Activated CD4-positive, alpha-beta T cell treated with anti-CD3 and anti-CD28 coated beads, Interleukin-2, amount 50 U/mL, for 48 hours (primary cell): ENCODE measurements at regions not wholly inside any gene's neighbourhood (a gene's known extent, or its start where the extent isn't known, plus 50 kb on each side); places are given as distances from the start of the nearest gene placed in this dataset.

Experiments
- DNase-seq, 2 experiments: peaks; one replicate each; pipeline ENCODE4 v3.0.0-alpha.2; 2020

DNA sequence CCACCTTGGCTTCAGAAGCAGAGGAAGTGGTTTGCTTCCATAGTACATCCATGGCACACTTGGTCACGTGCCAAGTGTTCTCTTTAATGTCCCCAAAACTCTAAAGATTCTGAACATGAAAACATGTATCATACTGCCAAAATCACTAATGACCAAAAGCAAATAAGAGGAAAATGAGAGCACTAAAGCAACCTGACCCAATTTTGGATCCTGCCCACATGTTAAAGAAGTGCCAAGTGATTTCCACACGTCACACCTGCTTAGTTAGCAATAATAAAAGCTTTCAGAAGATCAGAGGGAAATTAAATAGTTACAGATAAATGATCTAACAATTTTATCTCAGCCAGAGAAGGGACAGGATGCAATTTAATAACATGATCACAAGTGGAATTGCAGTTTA, 1170.0 kb downstream of the XPNPEP1 start:
- DNase-seq = no peak

DNA sequence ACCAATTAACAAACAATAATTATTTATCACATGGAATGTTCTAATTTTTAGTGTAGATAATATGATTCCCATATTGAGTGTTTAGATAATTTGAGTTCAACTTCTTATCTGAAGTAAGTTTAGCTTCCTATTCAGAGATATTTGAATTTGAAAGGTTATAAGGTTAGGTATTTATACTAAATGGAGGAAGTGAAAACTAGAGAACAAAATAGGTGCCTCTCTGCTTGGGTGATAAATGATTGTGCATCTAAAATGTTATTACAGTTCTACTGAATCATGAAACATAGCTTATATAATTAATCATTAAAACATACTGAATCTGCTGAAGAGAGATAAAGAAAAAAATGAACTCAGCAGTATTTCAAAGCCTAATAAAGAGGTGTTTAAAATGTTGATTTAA, 1174.3 kb downstream of the XPNPEP1 start:
- DNase-seq = no peak

DNA sequence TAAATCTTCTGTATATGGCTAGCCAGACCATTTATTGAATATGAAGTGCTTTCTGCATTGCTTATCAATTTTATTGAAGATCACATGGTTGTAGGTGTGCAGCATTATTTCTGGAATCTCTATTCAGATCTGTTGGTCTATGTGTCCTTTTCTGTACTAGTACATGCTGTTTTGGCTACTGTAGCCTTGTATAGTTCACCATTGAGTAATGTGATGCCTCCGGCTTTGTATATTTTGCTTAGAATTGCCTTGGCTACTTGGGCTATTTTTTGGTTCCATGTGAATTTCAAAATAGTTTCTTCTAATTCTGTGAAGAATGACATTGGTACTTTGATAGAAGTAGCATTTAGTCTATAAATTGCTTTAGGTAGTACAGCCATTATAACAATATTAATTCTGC, 1187.2 kb downstream of the XPNPEP1 start:
- DNase-seq = no peak

DNA sequence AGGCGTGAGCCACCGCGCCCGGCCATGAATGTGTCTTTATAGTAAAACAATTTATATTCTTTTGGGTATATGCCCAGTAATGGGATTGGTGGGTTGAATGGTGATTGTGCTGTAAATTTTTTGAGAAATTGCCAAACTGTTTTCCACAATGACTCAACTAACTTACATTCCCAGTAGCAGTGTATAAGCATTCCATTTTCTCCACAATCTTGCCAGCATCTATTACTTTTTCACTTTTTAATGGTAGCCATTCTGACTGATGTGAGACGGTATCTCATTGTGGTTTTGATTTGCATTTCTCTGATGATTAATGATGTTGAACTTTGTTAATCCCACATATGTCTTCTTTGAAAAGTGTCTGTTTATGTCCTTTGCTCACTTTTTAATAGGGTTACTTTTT, 1187.9 kb downstream of the XPNPEP1 start:
- no peak for DNase-seq

DNA sequence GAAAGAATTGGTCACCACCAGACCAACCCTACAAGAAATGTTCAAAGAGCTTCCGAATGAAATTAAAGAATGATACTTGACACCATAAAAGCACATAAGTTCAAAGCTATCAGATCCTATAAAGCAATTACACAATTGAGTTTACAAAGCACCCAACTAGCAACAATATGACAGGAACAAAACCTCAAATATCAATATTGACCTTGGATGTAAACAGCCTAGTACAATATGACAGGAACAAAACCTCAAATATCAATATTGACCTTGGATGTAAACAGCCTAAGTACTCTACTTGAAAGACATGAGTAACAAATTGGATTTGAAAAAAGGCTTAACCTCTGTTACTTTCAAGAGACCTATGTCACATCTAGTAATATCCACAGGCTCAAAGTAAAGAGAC, 1201.4 kb downstream of the XPNPEP1 start:
- no peak for DNase-seq

DNA sequence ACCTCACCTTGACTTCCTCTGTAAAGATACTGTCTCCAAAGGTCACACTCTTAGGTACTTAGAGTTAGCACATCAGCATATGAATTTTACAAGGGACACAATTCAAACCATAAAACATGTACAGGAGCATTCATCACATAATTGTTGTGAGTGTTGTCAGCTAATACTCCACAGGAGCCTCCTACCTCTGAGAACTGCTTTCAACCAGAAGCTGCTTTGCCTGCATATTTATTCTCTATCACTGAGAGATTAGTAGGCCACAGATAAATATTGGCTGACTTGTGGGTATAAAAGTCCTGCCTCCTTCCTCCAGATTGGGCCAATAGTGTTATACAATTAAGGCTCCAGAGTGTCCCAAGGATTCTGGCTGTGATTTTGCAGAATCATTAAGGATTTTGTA, 1207.0 kb downstream of the XPNPEP1 start:
- DNase-seq = no peak

DNA sequence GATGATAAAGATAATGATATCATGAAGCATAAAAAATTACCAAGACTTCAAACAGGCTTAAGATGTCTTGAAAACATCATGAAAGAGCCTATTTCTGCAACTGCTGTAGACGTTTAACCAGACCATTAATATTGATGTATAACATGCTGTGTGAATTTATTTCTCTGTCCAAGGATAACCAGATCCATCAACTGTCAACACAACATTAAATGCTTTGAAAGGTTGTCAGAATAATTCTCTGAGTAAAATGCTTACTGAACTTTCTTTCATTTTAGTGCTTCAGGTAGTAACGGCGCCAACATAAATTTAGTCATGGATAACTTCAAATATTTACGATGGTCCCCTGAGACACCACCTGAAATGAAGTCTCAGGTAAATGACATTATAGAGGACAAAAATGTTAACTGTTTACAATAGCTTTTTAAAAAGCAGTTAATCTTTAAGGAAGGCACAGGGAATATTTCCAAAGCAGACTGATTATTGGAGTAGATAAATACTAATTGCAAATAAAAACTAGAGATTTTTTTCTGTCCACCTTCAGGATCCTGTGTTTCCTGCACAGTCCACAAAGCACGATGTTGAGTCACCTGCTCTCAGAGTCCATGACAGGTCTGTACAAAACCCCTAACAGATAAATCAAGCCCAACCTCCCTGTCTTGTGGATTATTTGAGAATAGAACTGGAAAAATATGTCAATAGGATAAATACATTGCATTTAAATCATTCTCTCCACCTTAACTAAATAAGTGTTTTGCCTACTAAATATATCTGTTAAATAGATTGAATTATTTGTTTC, 1213.2 kb downstream of the XPNPEP1 start:
- DNase-seq = no peak

DNA sequence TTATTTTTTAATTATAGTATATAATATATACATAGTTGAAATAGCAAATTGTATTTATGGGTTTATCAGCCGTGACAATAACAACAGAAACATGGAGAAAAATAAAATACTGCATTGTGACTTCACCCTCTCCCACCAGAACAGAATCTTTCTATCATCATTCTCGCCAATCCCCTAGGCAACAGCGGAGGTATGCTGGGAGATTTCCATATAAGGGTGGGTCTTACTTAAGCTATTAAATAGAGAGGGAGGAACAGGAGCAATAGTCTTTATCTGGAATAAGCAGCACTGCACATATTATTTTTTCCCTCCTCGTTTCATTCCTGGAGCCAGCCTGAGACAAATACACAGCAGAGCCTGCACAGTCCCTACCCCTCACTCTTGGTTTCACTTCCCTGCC, 1214.9 kb downstream of the XPNPEP1 start:
- DNase-seq = no peak

DNA sequence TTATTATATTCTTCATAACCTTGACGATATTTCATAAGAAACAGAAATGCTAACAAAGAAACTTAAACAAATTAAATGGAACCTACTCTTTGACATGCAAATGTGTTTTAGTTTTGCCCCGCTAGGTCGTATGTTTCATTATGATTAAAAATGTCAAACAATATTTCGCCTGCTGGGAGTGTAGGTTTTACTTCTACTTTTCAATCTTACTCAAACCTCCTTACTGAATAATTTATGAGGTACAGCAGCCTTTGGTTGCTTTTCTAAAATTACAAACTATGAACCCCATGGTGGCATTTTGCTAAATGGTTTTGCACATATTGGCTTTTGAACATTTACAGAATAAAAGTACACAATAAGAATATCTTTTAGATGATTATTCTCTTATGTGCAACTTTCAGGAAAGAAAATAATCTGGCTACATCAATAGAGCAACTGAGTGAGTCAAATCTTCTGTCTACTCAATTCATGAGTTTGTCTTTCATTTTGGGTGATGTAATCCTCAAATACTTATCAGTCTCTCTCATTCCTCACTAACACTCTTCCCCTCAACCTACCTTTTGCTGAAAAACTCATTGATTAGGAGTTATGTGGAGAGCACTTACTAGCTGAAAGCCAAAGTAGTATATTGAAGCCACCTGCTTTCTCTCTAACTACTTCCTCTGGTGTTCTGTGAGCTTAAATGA, 1226.4 kb downstream of the XPNPEP1 start:
- no peak for DNase-seq

DNA sequence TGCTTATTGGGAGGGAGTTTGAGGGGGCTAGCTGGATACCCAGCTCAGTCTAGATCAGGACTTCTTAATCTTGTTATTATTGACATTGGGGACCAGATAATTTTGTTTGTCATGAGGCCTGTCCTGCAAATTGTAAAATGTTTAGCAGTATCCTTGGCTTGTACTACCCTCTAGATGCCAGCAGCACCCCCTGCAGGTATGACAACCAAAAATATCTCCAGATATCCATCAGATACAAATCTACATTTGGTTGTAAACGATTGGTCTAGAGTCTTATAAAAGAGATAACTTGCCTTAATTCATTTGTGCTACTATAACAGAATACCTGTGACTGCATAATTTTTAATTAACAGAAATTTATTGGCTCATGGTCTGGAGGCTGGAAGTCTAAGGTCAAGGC, 1232.2 kb downstream of the XPNPEP1 start:
- no peak for DNase-seq

DNA sequence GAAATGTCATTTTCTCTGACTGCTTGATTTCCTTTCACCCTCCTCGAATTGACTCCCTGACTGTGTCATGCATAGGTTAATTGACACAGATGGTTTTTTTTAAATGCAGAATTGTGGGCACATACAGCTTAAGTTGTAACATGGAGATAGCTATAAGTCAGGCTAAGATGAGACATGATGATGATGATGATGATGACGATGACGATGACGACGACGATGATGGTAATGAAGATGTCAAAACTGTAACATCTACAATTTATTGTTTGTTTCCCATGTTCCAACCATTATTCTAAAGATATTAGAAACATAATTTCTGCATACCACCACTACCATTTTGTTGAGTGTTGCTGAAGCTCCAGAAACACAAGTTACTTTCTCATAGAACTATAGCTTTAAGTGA, 1232.8 kb downstream of the XPNPEP1 start:
- DNase-seq = no peak

DNA sequence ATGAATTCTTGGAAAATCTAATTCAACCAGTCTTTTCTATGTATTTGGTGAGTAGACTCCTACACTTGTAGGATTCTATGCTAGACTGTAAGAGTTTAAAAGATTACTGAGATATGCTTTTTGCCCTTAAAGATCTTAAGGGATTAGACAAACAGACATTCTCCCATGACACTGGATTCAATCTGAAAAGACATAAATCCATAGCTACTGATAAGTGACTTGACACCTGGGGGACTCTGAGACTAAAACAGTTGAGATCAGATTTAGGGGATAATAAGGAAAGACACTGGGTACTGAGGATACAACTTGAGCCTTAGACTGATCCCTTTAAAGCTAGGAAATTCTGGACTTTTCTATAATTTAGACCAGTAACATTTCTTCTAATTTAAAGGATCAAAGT, 1233.4 kb downstream of the XPNPEP1 start:
- no peak for DNase-seq

DNA sequence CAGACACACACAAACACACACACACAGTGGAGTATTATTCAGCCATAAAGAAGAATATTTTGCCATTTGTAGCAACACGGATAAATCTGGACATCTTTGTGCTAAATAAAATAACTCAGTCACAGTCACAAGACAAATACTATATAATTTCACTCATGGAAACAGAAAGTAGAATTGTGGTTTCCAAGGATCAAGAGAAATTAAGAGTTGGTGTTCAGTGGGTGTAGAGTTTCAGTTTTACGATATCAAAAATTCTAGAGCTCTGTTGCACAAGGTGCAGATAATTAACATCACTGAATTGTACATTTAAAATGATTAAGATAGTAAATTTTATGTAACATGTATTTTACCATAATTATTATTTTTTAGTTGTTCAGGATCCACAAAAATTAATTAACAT, 1235.0 kb downstream of the XPNPEP1 start:
- no peak for DNase-seq

DNA sequence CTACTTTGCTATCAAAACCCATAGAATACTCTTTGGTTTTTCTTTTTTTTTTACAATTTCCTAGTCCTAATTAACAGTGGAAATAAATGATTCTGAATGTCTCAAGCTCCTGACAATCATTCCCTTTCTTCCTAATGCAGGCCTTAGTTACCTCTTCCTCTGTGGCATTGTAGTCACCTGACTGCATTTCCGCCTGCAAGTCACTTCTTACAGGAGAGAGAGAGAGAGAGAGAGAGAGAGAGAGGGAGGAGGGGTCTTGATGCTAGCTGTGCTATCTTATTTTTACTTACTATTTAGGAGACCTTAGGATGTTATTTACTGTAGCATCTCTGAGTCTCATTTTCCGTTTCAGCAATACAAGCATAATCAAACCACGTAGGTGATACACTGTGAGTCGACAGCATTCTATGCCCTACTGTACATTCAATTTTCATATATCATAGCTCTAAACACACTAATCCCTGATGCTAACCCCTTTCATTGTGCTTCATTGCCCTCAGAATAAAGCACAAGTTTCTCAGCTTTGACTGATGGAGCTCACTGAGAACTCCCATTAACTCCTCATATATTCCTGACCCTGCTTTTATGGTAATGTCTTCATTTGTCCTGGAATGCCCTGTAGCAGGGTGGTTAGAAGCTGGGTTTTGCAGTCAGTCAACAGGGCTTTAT, 1237.3 kb downstream of the XPNPEP1 start:
- DNase-seq = no peak

DNA sequence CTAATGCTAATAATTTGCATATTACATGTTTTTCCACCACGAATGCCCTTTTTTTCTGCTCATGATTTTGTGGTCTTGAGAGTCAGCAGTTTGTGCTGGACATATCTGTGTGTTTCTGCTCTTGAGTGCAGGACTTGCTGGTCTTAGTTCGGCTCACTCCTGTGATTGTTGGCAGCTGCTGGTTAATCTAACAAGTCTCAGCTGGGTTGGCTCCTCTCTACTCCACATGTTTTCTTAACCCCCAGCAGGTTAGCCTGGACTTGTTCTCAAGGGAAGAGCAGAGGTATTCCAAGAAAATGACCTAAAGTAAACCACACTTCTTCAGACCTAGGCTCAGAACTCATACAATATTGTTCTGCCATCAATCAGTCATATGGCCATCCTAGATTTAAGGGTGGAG, 1238.9 kb downstream of the XPNPEP1 start:
- DNase-seq = no peak

DNA sequence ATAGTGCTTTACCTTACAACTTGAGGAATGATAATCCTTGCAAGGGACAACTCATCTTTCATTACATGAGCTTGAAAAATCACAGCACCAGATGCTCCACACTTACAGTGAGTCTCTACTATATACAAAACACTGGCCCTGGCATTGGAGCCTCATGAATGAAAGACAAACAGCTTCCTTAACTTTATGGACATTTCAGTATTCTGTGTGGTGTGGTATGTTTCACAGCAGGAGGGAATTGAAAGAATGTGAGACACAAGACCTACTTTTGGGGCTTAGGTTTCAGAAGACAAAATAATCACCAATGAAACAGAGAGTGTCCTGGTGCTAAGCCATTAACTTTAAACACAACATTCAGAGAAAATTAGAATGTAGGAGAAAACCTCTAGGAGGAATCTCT, 1249.6 kb downstream of the XPNPEP1 start:
- no peak for DNase-seq

DNA sequence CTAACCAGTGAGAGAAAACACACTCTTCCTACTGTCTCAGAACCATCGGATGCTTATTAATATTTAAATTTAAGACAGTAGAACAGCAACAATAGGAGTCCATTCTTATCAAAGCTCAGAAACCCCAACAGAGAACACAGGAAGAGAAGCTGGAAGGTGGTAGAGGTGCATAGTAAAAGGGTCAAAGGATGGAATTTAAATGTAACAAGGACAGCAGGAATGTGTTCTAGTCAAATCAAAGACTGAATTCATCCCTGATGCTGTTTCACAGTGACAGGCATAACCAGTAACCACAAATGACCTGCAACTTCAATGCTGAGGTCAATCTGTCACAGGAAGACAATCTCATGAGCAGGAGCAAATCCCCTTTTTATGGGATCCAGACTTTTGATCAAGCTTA, 1259.7 kb downstream of the XPNPEP1 start:
- no peak for DNase-seq

DNA sequence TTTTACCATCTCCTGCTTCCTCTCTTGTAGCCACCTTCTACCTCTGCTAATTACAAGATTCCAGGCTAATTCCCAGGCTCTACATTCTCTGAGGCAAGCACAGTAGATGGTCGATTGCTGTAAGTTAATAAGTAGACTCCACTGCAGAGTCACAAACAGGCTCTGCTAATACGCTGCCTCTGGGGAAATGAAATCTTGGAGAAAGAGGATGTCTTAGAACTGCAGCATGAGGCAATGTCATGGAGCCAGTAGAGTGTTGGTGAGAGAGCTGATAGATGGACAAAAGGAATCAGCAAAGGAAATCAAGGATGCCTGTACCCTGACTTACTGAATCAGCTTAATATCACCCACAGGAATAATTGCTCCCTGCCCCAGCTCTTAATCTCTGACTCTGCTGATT, 1260.3 kb downstream of the XPNPEP1 start:
- no peak for DNase-seq

DNA sequence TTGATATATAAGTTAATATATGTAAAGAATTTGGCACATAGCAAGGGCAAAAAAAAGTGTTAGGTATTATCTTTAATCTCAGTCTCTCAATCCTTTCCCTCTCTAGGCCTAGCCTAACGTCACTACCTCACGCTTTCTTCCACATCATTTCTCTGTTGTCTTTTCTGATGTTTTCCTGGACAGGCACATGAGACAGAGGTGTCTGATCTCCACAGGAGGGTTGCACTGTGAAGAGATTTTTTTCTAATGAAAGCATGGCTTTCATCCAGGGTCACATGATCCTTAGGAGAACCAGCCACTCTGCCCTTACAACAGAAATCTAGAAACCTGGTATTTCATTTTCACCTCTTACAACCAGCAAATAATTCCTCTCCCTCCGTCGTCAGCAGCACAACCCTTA, 1268.3 kb downstream of the XPNPEP1 start:
- DNase-seq = no peak

DNA sequence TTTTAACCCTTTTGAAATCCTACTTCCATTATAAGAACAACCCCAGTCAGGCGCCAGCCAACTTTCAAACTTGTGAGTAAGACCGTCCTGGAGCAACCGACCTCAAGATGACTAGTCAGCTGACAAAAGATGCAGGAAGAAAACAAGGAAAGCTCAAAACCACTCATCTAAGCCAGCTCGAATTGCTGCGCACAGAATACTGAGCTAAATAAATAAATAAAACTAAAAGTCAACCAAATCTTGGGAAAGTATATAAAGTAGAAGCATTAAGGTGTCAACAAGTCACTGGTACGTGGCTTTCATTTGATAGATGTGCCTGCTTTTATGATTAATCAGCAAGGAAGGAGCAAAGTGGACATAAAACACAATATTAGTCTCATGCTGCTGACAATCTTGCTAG, 1269.8 kb downstream of the XPNPEP1 start:
- no peak for DNase-seq

DNA sequence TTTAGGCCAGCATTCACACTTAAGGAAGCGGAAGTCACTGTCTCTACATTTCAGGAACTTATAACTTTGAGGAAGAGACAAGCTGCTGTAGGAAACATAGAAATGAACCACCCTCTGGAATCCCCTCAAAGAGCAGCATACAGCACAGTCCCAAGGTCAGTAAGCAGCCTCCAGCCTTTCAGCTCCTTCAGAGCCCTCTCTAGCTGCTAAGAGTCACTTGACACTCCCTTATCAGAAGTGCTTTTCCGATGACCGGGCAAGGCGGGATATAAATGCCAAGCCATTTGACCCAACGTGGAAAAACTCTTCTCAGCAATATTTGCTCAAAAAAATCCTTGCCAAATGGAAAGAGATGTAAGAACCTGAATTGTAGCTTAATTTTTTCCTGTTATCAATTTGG, 1284.3 kb downstream of the XPNPEP1 start:
- DNase-seq = no peak

DNA sequence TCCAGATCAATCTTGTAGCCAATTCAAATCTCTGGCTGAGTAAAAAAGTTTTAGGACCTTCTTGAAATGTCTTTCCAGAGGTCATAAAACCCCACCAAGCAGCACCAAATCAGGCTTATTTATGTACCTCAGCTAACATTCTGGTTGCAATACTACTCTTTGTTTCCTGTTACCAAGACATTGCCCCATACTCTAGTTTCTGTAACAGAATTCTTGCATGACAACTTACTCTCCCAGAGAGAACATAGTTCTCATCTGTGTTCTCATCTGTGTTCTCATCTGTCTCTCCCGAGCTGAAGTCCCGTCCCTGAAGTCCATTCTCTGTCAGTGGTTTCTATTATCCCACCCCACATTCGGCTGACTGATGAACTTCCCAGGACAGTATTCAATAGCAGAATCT, 1285.1 kb downstream of the XPNPEP1 start:
- DNase-seq = no peak

DNA sequence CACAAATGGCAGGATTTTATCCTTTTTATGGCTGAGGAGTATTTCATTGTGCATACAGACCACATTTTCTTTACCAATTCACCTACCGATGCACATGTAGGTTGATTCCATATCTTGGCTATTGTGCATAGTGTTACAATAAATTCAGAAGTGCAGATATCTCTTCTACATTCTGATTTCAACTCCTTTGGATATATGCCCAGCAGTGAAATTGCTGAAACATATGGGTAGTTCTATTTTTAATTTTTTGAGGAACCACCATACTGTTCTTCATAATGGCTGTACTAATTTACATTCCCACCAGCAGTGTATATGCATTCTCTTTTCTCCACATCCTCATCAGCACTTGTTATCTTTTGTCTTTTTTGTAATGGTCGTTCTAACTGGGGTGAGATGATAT, 1290.3 kb downstream of the XPNPEP1 start:
- no peak for DNase-seq

DNA sequence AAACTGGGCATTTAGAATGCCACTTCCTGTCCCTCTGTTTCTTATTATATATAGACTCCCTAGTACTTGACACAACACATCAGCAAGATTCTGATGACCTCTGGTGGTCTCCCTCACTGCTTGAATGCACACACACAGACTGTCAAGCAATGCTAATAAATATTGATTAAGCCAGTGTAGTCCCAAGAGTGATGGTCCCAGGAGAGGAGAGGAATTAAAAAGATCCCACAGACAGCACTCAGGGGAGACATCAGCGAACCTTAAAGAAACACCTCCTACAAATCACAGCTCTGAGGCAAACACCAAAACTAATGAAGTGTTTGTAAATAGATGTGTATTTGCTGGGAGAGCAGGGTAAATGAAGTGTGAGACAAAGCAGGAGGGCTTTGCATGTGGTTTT, 1291.2 kb downstream of the XPNPEP1 start:
- no peak for DNase-seq
